HEK293 (cell line): ENCODE measurements at regions not wholly inside any gene's neighbourhood (a gene's known extent, or its start where the extent isn't known, plus 50 kb on each side); places are given as distances from the start of the nearest gene placed in this dataset.

Source experiments
- CTCF ChIP-seq: fragments of 450-650 bp; formaldehyde crosslinking; IDR thresholded peaks from 2 replicates; pipeline ENCODE4 v1.5.1; 2016; ENCODE audit warnings: missing biosample characterization, missing genetic modification characterization
- REPIN1 ChIP-seq: fragments of 450-650 bp; formaldehyde crosslinking; IDR thresholded peaks from 2 replicates; pipeline ENCODE4 v1.5.1; 2017; ENCODE audit warnings: missing biosample characterization, missing genetic modification characterization, low read depth
- ZNF112 ChIP-seq: fragments of 450-650 bp; formaldehyde crosslinking; IDR thresholded peaks from 2 replicates; pipeline ENCODE4 v1.5.0; 2017; ENCODE audit warnings: missing biosample characterization, missing genetic modification characterization
- ZNF146 ChIP-seq: fragments of 450-650 bp; formaldehyde crosslinking; IDR thresholded peaks from 2 replicates; pipeline ENCODE4 v1.5.1; 2016; ENCODE audit warnings: missing biosample characterization, missing genetic modification characterization
- ZNF174 ChIP-seq: fragments of 450-650 bp; formaldehyde crosslinking; IDR thresholded peaks from 2 replicates; pipeline ENCODE4 v1.5.0; 2017; ENCODE audit warnings: missing biosample characterization, mild to moderate bottlenecking, missing genetic modification characterization
- ZNF416 ChIP-seq: fragments of 450-650 bp; formaldehyde crosslinking; IDR thresholded peaks from 2 replicates; pipeline ENCODE4 v1.5.1; 2016; ENCODE audit warnings: missing biosample characterization, missing genetic modification characterization
- ZNF561 ChIP-seq: fragments of 450-650 bp; IDR thresholded peaks from 2 replicates; pipeline ENCODE4 v1.5.1; 2018; ENCODE audit warnings: missing biosample characterization, missing genetic modification characterization, borderline replicate concordance
- ZNF664 ChIP-seq: fragments of 450-650 bp; formaldehyde crosslinking; IDR thresholded peaks from 2 replicates; pipeline ENCODE4 v1.5.1; 2016; ENCODE audit warnings: missing biosample characterization, missing genetic modification characterization
- ZSCAN5A ChIP-seq: fragments of 450-650 bp; formaldehyde crosslinking; IDR thresholded peaks from 2 replicates; pipeline ENCODE4 v1.5.1; 2016; ENCODE audit warnings: missing biosample characterization, missing genetic modification characterization

- no peak for TF ChIP-seq ZNF112 (tag by site-specific recombination)
- no peak for TF ChIP-seq CTCF (tag by site-specific recombination)
- no peak for TF ChIP-seq REPIN1 (tag by site-specific recombination)
- no peak for TF ChIP-seq ZNF174
- no peak for TF ChIP-seq ZNF561
- no peak for TF ChIP-seq ZNF664 (tag by site-specific recombination)
- no peak for TF ChIP-seq ZNF146
- no peak for TF ChIP-seq ZSCAN5A (tag by site-specific recombination)
- no peak for TF ChIP-seq ZNF416
These were observed 226.0 kb upstream of the CTAGE1 start for GRCh38 chr18:22643731-22644130.
